NOMO-1 (cell line): ENCODE measurements at regions not wholly inside any gene's neighbourhood (a gene's known extent, or its start where the extent isn't known, plus 50 kb on each side); places are given as distances from the start of the nearest gene placed in this dataset.
"Not testable (repeated sequence)": the region's sequence is repeated elsewhere in the genome, so short reads cannot be mapped to it uniquely, and the experiment has no call there.

ENCODE experiments used
- DNase-seq, 2 experiments: peaks; one replicate each; lab custom pipeline; 2025; ENCODE audit not compliant: unreplicated experiment in 2 of 2; lab: John Stamatoyannopoulos, UW

DNA sequence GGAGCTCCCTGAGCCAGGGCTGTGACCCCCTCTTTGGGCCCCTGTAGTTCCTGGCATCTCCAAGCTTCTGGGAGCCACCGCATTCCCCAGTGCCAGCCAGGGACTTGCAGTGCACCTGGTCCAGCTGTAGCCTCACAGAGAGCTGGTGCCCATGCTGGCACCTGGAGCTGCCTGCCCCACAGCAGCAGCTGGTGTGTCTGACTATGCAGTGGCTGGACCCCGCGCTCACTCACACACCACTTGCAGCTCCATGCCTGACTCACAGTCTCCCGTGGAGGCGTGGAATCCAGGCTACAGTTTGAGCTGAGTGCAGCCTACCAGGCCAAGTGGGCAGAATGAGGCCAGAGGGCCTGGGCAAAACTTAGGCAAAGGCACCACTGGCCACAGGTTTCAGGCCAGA is 102.2 kb upstream of the NAMPT start:
- no peak for DNase-seq

- peak in 1 of 2 experiments; percentile 29 for DNase-seq
Measured at GRCh38 chr7:106384373-106384772, 99.6 kb upstream of the NAMPT start.

GRCh38 chr7:106382929-106383328 is 98.1 kb upstream of the NAMPT start:
- DNase-seq: no peak

DNA sequence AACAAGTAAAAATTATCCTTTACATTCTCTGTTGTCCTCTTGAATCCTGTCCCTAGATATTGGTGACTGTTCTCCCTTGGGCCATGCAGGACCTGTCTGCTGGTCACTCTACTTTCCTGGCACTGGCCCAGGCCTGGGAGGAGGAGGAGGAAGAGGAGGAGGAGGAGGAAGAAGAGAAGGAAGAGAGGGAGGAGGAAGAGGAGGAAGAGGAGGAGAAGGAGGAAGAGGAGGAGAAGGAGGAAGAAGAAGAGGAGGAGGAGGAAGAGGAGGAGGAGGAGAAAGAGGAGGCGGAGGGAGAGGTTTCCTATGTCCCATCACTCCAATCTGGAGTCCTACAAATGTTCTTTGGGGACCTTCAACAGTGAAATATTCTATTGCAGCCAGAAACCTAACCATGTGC is 97.3 kb upstream of the NAMPT start:
- no peak for DNase-seq

- no peak for DNase-seq
Measured at GRCh38 chr7:106381252-106381651, 96.5 kb upstream of the NAMPT start.

- DNase-seq: no peak
Measured at GRCh38 chr7:106377847-106378361, 93.1 kb upstream of the NAMPT start.

DNA sequence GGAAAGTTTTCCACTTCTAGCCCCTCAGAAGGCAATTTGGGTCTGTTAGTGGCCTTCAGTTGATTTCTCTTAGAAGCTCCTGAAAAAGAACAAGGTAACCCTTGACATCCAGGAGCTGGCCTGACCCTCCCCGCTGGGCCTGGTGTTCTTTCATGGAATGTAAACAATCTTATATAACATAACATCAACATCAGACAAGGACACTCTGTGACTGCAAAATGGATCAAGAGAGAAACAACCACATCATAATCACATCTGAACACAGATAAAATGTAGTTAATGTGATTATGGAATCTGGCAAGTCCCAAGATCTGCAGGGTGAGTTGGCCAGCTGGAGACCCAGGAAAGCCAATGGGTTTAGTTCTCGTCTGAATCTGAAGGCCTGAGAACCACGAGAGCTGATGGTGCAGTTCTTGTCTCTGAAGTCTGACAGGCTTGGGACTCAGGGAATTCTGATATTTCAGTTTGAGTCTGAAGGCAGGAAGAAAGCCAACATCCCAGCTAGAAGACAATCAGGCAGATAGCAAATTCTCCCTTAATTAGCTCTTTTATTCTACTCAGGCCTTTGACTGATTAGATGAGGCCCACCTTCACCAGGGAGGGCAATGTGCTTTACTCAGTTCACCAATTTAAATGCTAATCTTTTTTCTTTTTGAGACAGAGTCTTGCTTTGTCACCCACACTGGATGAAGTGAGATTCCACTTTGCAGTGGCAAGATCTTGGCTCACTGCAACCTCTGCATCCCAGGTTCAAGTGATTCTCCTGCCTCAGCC is 91.4 kb upstream of the NAMPT start:
- no peak for DNase-seq

DNA sequence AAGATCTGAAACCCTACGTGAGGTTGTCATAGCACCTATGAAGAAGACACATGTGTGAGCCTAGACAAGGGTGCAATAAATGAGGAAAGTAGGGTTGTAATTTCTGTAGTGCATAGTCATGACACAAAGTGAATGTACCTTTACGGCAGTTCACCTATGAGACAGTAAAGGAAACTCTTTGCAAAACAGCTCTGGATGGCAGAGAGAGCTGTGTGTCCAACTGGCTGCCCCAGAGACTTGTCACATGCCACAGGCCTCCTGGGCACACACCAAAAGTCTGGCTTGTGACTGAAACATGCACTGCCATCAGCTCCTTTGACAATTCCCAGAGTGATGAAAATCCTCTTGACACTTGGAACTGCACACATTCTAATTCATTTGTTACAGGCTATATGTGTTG is 90.7 kb upstream of the NAMPT start:
- no peak for DNase-seq

DNA sequence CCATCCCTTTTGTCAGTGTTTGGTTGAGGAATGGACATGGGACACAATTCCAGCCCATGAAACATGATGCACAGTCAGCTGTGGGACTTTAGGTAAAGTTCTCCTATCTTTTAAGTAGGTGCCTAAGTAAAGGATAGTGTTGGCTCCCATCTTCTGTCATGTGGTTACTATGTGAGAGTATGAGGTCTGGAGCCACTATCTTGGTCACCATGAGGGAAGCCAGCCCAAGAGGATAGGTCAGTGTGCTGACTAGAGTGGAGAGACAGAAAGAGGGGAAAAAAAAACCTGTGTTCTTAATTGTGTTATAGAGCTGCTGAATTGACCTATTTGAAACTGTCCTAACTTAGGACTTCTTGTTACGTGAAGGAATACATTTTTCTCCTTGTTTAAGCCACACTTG is 89.7 kb upstream of the NAMPT start:
- DNase-seq: no peak

DNA sequence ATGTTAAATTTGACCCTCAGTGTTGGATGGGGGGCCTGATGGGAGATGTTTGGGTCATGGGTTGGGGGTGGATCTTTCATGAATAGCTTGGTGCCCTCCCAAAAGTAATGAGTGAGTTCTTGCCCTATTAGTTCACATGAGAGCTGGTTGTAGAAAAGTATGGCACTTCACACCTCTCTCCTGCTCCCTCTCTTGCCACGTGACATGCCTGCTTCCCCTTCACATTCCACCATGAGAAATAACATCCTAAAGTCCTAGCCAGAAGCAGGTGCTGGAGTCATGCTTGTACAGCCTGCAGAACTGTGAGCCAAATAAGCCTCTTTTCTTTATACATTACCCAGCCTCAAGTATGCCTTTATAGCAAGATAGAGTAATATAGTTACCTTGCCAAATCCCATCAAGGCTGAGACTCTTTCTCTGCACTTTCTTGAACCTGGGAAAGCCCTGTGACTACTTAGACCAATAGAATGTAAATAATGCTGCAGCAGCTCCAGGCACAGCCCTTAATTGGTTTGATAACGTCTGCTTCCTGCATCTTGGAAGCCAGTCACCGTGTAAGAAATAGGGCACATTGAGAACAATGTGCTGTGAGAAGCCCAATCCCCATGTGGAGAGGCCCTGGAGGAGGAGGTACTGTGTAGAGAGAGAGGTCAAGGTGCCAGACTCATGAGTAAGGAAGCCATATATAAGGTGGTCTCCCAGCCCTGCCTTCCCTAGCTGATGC is 88.0 kb upstream of the NAMPT start:
- no peak for DNase-seq

DNA sequence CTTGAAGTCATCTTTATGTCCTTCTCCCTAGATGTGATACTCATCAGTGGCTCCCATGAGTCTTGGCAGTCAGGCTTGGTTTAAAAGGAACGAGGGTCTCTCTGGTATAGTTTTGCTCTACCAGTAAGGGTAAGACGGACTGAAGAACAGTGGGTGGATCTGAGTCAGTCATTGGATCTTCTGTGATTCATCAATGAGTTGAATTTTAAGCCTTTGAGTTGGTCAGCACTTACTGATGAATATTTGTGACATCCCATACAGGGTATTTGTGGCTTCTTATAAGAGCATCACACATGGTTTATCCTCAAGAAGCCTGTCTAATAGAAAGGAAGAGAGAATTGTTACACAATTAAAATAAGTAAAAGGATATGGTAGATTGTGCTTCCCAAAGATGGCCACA is 87.3 kb upstream of the NAMPT start:
- DNase-seq: no peak

DNA sequence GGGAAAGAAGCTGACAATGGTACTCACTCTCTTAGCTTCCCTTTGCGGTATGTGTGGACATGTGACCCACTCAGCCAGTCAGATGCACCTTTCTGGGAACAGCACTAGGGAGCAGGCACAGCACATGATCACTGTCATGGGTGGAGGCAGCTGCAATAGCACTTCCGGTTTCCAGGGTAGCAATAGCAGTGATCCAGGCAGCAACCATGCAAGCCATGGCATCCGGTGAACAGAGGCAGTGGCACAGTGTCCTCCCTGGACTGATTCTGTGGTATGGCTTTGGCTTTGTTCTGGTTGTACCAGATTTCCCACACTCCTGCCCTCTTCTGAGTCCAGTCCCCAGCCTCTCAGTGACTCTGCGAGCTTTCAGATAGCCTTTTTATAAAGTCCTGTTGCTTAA is 86.8 kb upstream of the NAMPT start:
- DNase-seq: peak in 1 of 2 experiments; percentile 3

DNA sequence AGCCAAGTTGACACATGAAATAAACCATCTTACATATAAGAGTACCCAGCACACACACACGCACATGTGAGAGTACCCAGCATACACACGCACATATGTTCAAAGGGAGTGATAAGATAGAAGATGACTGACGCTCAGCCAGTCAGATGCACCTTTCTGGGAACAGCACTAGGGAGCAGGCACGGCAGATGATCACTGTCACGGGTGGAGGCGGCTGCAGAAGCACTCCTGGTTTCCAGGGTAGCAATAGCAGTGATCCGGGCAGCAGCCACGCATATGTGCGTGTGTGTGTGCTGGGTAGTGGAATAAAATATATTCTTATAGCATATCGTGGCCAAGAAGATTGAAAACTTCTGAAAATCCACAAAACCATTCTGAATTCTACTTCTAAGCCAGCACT is 85.8 kb upstream of the NAMPT start:
- DNase-seq: no peak

DNA sequence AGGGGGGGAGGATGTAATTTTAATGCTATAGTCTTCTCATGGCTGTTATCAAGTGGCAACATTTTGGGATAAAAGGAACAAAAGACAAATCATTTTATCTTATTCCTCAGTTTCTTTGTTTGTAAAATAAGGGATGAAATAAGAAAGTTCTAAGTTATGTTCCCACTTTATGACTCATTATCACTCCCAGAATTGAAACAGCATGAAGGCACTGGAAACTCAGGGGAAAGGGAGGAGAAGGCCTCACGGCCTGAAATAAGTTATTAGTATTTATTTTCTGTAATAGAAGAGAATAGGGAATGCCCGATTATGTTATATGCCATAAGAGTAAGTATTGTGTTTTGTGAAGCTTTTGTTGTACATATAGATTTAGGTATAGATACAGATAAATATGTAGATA is 85.0 kb upstream of the NAMPT start:
- no peak for DNase-seq

DNA sequence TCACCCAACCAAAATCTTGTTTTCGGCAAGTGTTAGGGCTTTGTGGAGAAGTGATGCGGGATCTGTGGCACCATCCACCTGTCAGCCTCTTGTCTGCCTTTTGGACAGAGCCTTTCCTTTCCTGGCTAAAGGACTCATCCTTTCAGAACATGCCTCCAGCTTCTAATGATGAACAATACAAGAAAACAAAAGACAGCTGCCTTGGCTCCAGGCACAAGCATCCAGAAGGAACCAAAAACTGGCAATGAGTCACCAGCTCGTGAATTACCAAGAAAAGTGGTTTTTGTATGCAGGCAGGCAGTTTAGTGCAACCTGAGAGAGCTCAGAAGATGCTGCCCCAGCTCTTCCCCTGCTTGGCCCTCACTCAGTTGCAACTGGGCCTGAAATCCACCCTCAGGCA is 84.6 kb upstream of the NAMPT start:
- DNase-seq: no peak

DNA sequence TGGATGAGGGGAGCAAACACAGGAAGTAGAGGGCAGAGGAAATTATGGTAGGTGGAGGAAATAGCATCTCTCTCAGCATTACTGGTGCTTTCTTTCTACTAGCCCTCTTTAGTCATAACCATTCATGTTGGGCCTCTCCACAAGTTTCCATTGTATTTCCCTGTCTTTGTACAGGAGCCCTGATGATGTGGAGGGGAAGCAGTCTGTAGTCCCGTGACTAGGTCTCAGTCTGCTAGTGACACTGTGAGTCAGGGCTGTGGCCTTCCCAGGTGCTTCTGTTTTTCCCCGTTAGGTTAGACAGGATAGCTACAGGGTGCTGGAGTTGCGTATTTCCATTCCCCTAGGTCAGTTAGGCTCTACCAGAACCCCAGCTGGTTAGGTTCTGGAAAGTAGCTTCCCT is 82.9 kb upstream of the NAMPT start:
- no peak for DNase-seq

GRCh38 chr7:106367018-106367420 is 82.2 kb upstream of the NAMPT start:
- peak in 1 of 2 experiments; percentile 4 for DNase-seq

DNA sequence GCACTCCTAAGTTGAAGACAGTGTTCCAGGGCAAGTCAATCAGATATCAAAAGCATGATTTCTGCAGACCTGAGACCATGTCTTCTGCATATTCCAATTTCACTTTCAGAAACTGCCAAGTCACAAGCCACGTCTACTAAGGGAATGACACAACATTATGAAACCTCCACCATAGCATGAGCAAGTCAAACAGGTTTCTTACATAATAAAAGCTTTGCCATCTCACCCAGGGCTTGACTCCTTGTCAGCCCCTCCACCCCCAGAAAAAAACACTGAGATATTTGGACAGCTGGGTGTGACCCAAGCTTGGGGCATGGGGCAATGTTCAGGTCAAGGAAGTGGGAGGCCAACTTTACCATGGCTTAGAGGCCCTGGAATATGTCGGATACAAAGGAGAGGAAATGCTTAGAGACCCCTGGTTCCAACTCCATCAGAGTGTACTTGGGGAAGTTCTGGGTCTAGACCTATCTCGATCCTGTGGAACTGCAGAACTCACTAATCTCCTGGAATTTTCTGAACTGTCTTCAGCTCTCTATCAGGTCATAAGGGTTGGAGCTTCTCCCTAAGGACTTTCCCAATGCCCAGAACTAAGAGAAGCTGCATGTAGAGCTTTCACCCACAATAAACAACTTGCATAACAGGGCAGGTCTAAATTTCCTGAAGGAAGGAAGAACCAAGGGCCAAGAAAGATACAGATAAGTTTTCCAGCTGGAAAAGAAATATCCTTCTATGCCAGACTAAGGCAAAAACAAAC is 80.6 kb upstream of the NAMPT start:
- DNase-seq: peak in 1 of 2 experiments; percentile 61

DNA sequence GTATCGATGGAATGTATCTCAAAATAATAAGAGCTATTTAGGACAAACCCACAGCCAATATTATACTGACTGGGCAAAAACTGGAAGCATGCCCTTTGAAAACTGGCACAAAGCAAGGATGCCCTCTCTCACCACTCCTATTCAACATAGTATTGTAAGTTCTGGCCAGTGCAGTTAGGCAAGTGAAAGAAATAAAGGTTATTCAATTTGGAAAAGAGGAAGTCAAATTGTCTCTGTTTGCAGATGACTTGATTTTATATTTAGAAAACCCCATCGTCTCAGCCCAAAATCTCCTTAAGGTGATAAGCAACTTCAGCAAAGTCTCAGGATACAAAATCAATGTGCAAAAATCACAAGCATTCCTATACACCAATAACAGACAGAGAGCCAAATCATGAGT is 77.7 kb upstream of the NAMPT start:
- DNase-seq: not testable (repeated sequence)

DNA sequence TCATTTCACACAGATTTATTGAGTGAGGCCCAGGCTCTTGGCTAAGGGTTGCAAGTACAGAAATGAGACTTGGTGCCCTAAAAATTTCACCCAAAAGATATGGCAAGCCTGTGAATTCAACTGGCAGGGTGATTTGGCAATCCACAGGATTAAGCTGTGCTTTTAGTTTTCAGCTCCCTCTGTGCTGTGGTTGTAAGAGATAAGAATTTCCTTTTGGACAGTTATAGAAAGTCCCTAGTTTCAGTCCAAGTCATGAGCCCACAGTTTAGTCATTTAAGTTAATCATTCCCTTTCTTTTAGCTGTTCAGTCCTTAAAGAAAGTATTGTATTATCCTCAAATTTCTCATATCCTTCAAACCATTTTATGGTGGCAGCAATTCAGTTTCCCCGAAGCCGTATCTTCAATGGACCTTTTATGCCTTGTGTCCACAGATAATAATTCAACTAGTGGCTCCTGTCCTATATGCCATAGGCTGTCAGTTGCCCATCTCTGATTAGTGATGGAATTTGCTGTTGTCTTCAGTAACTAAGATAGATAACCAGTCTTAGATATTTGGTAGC is 73.4 kb upstream of the NAMPT start:
- DNase-seq: no peak

DNA sequence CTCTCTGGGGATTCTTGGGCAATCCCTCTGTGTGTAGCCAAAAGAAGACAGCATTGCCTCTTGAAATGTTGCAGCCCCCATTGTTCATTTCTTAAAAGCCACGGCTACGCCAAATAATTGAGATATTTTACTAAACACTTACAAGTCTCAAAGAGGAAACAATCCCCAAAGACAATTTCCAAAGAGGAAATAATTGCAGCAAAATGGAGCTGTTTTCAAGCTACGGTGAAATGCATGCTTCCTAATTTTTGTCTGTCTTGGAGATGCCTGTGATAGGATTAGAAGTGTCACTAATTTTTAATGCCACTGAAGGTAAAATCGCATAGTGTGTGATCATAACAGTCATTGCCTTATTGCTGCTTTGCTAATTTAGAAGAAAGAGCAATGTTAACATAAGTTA is 72.9 kb upstream of the NAMPT start:
- DNase-seq: no peak
